ENCODE measurements at regions not wholly inside any gene's neighbourhood (a gene's known extent, or its start where the extent isn't known, plus 50 kb on each side); places are given as distances from the start of the nearest gene placed in this dataset.

DNA sequence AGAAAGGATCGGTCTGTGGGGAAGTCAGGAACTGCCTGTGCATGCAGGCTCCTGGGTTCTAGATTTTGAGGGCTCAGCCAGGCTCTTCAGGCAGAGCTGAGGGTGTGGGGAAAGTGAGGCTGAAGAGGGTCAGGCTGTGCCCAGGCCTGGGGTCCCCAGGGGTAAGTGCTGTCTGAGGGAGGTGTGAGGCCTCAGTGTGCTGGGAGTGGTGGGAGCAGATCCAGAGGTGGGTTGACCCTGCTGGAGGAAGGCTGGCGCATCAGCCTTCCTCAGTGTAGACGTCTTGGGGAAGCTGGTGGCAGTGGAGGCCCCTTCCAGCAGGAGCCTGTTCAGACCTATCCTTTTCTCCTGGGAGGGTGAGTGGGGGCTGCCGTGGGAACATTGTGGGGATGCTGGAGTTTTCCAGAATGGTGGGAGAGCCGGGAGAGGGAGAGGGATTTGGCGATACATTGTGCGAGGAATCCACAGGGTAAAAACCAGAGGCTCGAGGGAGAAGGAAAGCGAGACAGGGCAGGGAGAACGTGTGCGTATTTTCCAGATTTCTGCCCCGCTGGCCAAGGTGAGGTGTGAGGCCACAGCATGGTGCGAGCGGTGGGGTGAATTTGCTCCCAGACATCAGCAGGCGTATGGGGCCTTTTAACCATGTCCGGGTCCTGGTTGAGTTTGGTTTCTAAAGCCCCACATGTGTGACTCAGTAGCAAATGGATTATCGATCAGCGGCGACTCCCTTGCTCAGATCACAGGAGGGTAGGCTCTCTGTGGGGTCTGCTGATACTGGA is 237.7 kb downstream of the TEX29 start:
- TF ChIP-seq CTCF (IDR thresholded peaks at IDR 0.05) (no peak), SMC3 (IDR thresholded peaks at IDR 0.05; ENCODE audit: low read depth, low read length) (no peak), MEF2A (IDR thresholded peaks at IDR 0.05; ENCODE audit: borderline replicate concordance, low read depth) (no peak), EZH2phosphoT487 (IDR thresholded peaks at IDR 0.05; ENCODE audit: borderline replicate concordance, low read depth) (no peak), RAD21 (IDR thresholded peaks at IDR 0.05; ENCODE audit: low read length) (no peak), PBX3 (IDR thresholded peaks at IDR 0.05) (no peak), SIN3A (IDR thresholded peaks at IDR 0.05; ENCODE audit: borderline replicate concordance, low read depth, low read length) (no peak), POLR2AphosphoS5 (IDR thresholded peaks at IDR 0.05; ENCODE audit: low read depth, low read length) (no peak), TCF12 (IDR thresholded peaks at IDR 0.05) (no peak), RCOR1 (IDR thresholded peaks at IDR 0.05; ENCODE audit: low read length) (no peak), EP300 (IDR thresholded peaks at IDR 0.05; ENCODE audit: borderline replicate concordance in 1 of 2, low read depth in 1 of 2, low read length in 1 of 2) (no peak), GABPA (IDR thresholded peaks at IDR 0.05; ENCODE audit: low read depth) (no peak), CHD2 (IDR thresholded peaks at IDR 0.05; ENCODE audit: low read length, partially characterized antibody) (no peak)
- TF ChIP-seq, protein P1, sequence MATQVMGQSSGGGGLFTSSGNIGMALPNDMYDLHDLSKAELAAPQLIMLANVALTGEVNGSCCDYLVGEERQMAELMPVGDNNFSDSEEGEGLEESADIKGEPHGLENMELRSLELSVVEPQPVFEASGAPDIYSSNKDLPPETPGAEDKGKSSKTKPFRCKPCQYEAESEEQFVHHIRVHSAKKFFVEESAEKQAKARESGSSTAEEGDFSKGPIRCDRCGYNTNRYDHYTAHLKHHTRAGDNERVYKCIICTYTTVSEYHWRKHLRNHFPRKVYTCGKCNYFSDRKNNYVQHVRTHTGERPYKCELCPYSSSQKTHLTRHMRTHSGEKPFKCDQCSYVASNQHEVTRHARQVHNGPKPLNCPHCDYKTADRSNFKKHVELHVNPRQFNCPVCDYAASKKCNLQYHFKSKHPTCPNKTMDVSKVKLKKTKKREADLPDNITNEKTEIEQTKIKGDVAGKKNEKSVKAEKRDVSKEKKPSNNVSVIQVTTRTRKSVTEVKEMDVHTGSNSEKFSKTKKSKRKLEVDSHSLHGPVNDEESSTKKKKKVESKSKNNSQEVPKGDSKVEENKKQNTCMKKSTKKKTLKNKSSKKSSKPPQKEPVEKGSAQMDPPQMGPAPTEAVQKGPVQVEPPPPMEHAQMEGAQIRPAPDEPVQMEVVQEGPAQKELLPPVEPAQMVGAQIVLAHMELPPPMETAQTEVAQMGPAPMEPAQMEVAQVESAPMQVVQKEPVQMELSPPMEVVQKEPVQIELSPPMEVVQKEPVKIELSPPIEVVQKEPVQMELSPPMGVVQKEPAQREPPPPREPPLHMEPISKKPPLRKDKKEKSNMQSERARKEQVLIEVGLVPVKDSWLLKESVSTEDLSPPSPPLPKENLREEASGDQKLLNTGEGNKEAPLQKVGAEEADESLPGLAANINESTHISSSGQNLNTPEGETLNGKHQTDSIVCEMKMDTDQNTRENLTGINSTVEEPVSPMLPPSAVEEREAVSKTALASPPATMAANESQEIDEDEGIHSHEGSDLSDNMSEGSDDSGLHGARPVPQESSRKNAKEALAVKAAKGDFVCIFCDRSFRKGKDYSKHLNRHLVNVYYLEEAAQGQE (IDR thresholded peaks at IDR 0.05; ENCODE audit: low read depth, low read length) = no peak

Data from SK-N-SH (cell line).